ENCODE measurements at regions not wholly inside any gene's neighbourhood (a gene's known extent, or its start where the extent isn't known, plus 50 kb on each side); places are given as distances from the start of the nearest gene placed in this dataset.
"Not testable (repeated sequence)": the region's sequence is repeated elsewhere in the genome, so short reads cannot be mapped to it uniquely, and the experiment has no call there.

DNA sequence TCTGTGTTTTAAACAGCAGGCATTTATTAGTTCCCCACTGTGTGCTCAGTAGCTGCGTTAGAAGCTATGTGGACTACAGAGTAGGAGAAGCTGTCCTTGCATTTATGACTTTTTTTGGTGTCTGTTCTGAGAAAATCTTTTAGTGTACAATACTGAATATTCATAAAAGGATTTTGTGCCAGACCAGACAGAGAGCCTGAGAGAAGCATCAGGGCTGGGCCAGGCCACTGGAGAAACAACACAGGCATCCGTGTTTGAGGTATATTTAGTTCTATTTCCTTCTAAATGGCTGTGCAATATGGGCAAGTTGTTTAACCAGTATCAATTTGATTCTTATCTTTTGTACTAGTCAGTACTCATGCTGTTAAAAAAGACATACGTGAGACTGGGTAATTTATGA lies 182.8 kb downstream of the SH2D4B start:
- 84% methylated on average over 3 of the region's 3 CpGs for WGBS (ENCODE audit: low lambda C conversion rate, missing lambda C conversion rate)
- no peaks in the 10 kb centered on the region for H3K4me1 ChIP-seq (ENCODE audit: insufficient read depth)
- H2AFZ ChIP-seq, result no peak overlapping the region
- H3K27ac ChIP-seq, result no peak overlapping the region
- no peaks in the 10 kb centered on the region for H3K79me2 ChIP-seq
- DNase-seq (ENCODE audit: low spot score), result no peak
- H3K27me3 ChIP-seq, result no peaks in the 10 kb centered on the region
- H3K36me3 ChIP-seq (replicated peaks; ENCODE audit: insufficient read depth, low read depth), result no peaks in the 10 kb centered on the region
- H4K20me1 ChIP-seq (ENCODE audit: insufficient read depth, poor library complexity, severe bottlenecking), result no peaks in the 10 kb centered on the region
- no peak overlapping the region for H3K4me3 ChIP-seq
- no peaks in the 10 kb centered on the region for H3K9me2 ChIP-seq (replicated peaks; ENCODE audit: insufficient read depth)
- H3K9me3 ChIP-seq (ENCODE audit: low read depth), result no peaks in the 10 kb centered on the region
- H3K4me2 ChIP-seq, result no peak overlapping the region
- TF ChIP-seq EZH2 (IDR thresholded peaks at IDR 0.05; ENCODE audit: borderline replicate concordance) (no peak), EZH2phosphoT487 (IDR thresholded peaks at IDR 0.05; ENCODE audit: low read depth, severe bottlenecking, unreplicated experiment) (no peak)

DNA sequence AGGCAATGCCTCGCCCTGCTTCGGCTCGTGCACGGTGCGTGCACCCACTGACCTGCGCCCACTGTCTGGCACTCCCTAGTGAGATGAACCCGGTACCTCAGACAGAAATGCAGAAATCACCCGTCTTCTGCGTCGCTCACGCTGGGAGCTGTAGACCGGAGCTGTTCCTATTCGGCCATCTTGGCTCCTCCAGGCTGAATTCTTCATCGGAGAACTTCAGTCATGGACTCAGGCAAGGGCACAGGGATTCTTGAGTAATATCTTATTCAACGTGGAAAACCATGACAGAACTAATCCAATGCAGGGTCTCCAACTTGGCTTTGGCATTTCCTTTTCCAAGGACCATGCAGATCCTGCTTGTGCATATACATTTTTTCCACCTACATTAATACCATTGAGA lies 190.7 kb downstream of the SH2D4B start:
- not testable (repeated sequence) for H3K4me3 ChIP-seq; H3K4me1 ChIP-seq (ENCODE audit: insufficient read depth); H3K4me2 ChIP-seq; H3K9me3 ChIP-seq (ENCODE audit: low read depth); H3K27ac ChIP-seq; H3K9me2 ChIP-seq (replicated peaks; ENCODE audit: insufficient read depth); DNase-seq (ENCODE audit: low spot score); H3K27me3 ChIP-seq; H3K79me2 ChIP-seq; H3K36me3 ChIP-seq (replicated peaks; ENCODE audit: insufficient read depth, low read depth); H4K20me1 ChIP-seq (ENCODE audit: insufficient read depth, poor library complexity, severe bottlenecking); H2AFZ ChIP-seq
- WGBS (ENCODE audit: low lambda C conversion rate, missing lambda C conversion rate), result 96% methylated on average over 15 of the region's 15 CpGs

DNA sequence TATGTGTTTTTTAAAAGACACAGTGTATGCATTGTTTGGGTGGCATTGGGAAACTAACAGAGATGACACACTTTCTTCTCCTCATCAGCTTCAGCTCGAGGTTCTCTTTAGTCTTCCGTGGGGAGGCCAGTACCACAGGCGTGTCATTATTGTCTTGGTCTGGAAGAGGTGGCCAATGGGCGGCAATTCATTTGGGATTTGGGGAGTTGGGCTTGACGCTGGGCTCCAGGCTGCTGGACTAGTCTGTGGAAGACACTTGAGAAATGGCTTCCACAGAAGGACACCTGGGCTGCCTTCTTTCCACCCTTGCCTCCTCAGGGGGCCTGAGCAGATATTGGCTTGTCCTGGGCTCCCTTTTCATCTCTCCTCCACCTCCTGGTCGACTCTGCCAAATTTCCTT lies 192.2 kb downstream of the SH2D4B start:
- H4K20me1 ChIP-seq (ENCODE audit: insufficient read depth, poor library complexity, severe bottlenecking), result no peaks in the 10 kb centered on the region
- no peaks in the 10 kb centered on the region for H3K9me2 ChIP-seq (replicated peaks; ENCODE audit: insufficient read depth)
- H3K4me1 ChIP-seq (ENCODE audit: insufficient read depth), result no peaks in the 10 kb centered on the region
- 85% methylated on average over 6 of the region's 6 CpGs for WGBS (ENCODE audit: low lambda C conversion rate, missing lambda C conversion rate)
- TF ChIP-seq, protein P1, sequence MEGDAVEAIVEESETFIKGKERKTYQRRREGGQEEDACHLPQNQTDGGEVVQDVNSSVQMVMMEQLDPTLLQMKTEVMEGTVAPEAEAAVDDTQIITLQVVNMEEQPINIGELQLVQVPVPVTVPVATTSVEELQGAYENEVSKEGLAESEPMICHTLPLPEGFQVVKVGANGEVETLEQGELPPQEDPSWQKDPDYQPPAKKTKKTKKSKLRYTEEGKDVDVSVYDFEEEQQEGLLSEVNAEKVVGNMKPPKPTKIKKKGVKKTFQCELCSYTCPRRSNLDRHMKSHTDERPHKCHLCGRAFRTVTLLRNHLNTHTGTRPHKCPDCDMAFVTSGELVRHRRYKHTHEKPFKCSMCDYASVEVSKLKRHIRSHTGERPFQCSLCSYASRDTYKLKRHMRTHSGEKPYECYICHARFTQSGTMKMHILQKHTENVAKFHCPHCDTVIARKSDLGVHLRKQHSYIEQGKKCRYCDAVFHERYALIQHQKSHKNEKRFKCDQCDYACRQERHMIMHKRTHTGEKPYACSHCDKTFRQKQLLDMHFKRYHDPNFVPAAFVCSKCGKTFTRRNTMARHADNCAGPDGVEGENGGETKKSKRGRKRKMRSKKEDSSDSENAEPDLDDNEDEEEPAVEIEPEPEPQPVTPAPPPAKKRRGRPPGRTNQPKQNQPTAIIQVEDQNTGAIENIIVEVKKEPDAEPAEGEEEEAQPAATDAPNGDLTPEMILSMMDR (IDR thresholded peaks at IDR 0.05; ENCODE audit: poor library complexity), result no peak
- TF ChIP-seq EZH2 (IDR thresholded peaks at IDR 0.05; ENCODE audit: borderline replicate concordance), result no peak
- TF ChIP-seq EZH2phosphoT487 (IDR thresholded peaks at IDR 0.05; ENCODE audit: low read depth, severe bottlenecking, unreplicated experiment), result no peak
- H2AFZ ChIP-seq, result no peak overlapping the region
- H3K4me2 ChIP-seq, result no peak overlapping the region
- H3K27me3 ChIP-seq, result no peaks in the 10 kb centered on the region
- no peak for DNase-seq (ENCODE audit: low spot score)
- no peaks in the 10 kb centered on the region for H3K9me3 ChIP-seq (ENCODE audit: low read depth)
- no peak overlapping the region for H3K4me3 ChIP-seq
- no peak overlapping the region for H3K27ac ChIP-seq
- H3K79me2 ChIP-seq, result no peaks in the 10 kb centered on the region
- no peaks in the 10 kb centered on the region for H3K36me3 ChIP-seq (replicated peaks; ENCODE audit: insufficient read depth, low read depth)

DNA sequence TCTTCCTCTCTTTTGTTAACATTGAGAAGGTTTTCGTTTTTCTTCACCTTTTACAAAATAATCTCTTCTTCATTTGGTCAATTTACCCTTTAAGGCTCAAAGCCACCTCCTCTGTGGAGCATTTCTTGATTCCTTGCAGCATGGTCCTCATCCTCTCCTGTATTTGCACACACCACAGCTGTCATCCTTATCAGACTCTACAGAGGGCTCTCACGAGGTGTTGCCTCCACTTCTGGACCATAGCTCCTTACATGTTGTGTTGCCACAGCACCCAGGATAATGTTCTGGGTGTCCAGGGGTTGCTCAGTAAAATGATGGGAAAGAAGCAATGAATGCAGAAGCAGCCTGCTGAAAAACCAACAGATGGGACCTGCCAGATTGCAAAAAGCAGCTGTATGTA lies 192.8 kb downstream of the SH2D4B start:
- Histone ChIP-seq H3K4me3 (no peak overlapping the region), H3K36me3 (replicated peaks; ENCODE audit: insufficient read depth, low read depth) (no peaks in the 10 kb centered on the region), H3K9me2 (replicated peaks; ENCODE audit: insufficient read depth) (no peaks in the 10 kb centered on the region), H2AFZ (no peak overlapping the region), H3K27me3 (no peaks in the 10 kb centered on the region), H3K4me2 (no peak overlapping the region), H3K79me2 (no peaks in the 10 kb centered on the region), H3K27ac (no peak overlapping the region), H4K20me1 (ENCODE audit: insufficient read depth, poor library complexity, severe bottlenecking) (no peaks in the 10 kb centered on the region), H3K4me1 (ENCODE audit: insufficient read depth) (no peaks in the 10 kb centered on the region), H3K9me3 (ENCODE audit: low read depth) (no peaks in the 10 kb centered on the region)
- TF ChIP-seq EZH2phosphoT487 (IDR thresholded peaks at IDR 0.05; ENCODE audit: low read depth, severe bottlenecking, unreplicated experiment) (no peak), EZH2 (IDR thresholded peaks at IDR 0.05; ENCODE audit: borderline replicate concordance) (no peak)
- TF ChIP-seq, protein P1 (IDR thresholded peaks at IDR 0.05; ENCODE audit: poor library complexity), result no peak
- WGBS (ENCODE audit: low lambda C conversion rate, missing lambda C conversion rate), result 57% methylated on average over 2 of the region's 2 CpGs
- no peak for DNase-seq (ENCODE audit: low spot score)

DNA sequence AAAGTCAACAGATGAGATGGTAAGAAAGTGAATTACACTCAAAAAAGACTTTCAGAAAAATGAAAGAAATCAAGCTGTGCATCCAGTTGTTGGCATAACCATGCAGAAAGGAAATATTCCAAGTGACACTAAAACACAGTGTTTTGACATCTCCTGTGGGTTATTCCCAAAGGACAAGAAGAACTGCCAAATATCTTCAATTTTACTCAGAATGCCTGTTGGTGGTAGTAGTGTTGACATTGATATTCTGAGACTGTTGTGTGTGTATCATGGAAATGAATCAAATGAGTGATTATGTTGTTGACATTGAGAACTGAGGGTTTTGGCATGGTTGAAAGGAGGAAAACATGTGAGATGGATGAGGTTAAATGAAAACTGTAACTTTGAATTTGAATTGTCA lies 196.9 kb downstream of the SH2D4B start:
- H4K20me1 ChIP-seq (ENCODE audit: insufficient read depth, poor library complexity, severe bottlenecking), result no peaks in the 10 kb centered on the region
- no peak overlapping the region for H3K4me3 ChIP-seq
- no peak for DNase-seq (ENCODE audit: low spot score)
- no peaks in the 10 kb centered on the region for H3K27me3 ChIP-seq
- H3K27ac ChIP-seq, result no peak overlapping the region
- H3K9me2 ChIP-seq (replicated peaks; ENCODE audit: insufficient read depth), result no peaks in the 10 kb centered on the region
- no peaks in the 10 kb centered on the region for H3K36me3 ChIP-seq (replicated peaks; ENCODE audit: insufficient read depth, low read depth)
- no peaks in the 10 kb centered on the region for H3K79me2 ChIP-seq
- H3K4me1 ChIP-seq (ENCODE audit: insufficient read depth), result no peaks in the 10 kb centered on the region
- no peaks in the 10 kb centered on the region for H3K9me3 ChIP-seq (ENCODE audit: low read depth)
- no peak overlapping the region for H2AFZ ChIP-seq
- H3K4me2 ChIP-seq, result no peak overlapping the region
- TF ChIP-seq, protein P1 (IDR thresholded peaks at IDR 0.05; ENCODE audit: poor library complexity), result no peak
- TF ChIP-seq EZH2phosphoT487 (IDR thresholded peaks at IDR 0.05; ENCODE audit: low read depth, severe bottlenecking, unreplicated experiment) (no peak), EZH2 (IDR thresholded peaks at IDR 0.05; ENCODE audit: borderline replicate concordance) (no peak)
